Psoas muscle (tissue), 7 donors: ENCODE measurements at regions not wholly inside any gene's neighbourhood (a gene's known extent, or its start where the extent isn't known, plus 50 kb on each side); places are given as distances from the start of the nearest gene placed in this dataset.

Experiments
- ATAC-seq, 4 donors: fragments of 200-7000 bp; cut with Tn5 transposase; one replicate each; pipeline ENCODE4 v1.9.1; 2020; ENCODE audit warnings: moderate library complexity in 3 of 4, mild to moderate bottlenecking in 2 of 4
- DNase-seq, 2 donors: peaks; one replicate each; pipeline ENCODE4 v3.0.0-alpha.2; 2020
- H3K27ac ChIP-seq: fragments of 200-600 bp; one replicate; pipeline ENCODE4 v1.8.0; 2022
- H3K27me3 ChIP-seq, 3 donors: fragments of 200-600 bp in 1 of 3; one replicate each; pipeline versions ENCODE4 v1.6.1 to v1.8.0; 2013 to 2022; ENCODE audit warnings: low read length in 2 of 3, mild to moderate bottlenecking in 2 of 3, moderate library complexity in 1 of 3; ENCODE audit not compliant: insufficient read depth in 3 of 3
- H3K36me3 ChIP-seq, 2 donors: fragments of 200-600 bp in 1 of 2; one replicate each; pipeline versions ENCODE4 v1.6.1 to v1.8.0; 2013 to 2022; ENCODE audit warnings: low read depth in 1 of 2, mild to moderate bottlenecking in 1 of 2, moderate library complexity in 1 of 2; ENCODE audit not compliant: insufficient read depth in 1 of 2
- H3K4me1 ChIP-seq: fragments of 200-600 bp; one replicate; pipeline ENCODE4 v1.8.0; 2022
- H3K4me3 ChIP-seq: fragments of 200-600 bp; one replicate; pipeline ENCODE4 v1.8.0; 2022; ENCODE audit warnings: mild to moderate bottlenecking
- H3K9me3 ChIP-seq: fragments of 200-600 bp; one replicate; pipeline ENCODE4 v1.8.0; 2022
- CTCF ChIP-seq: fragments of 200-600 bp; IDR thresholded peaks from one replicate; pipeline ENCODE4 v1.8.0; 2022; ENCODE audit warnings: antibody characterized with exemption
- WGBS, 3 donors: extraction: QIAGEN DNeasy Blood & Tissue Kit; methylation state at CpG; one replicate each; pipeline versions ENCODE4 v1.1.6 to v1.1.7; 2013; 5-methylcytosine and 5-hydroxymethylcytosine counted together
- intact Hi-C, 2 donors: fragments of 100-400 bp; cut with DNase I; formaldehyde crosslinking; loops; one replicate each; pipeline versions ENCODE4 v1.11.0 to v1.14.2; 2022
- donor health status: healthy with polysubstance abuse.
- donor health status: DM: no; HTN: no; CAD: no; lungs with moderate emphysema.
- donor health status: Bipolar disorder and iron deficiency.
- donor health status: healthy.
- donor health status: DM: yes; HTN: yes; CAD: no.
- donor health status: DM: no; HTN: no; CAD: no.
- donor health status: DM: yes; HTN: yes; CAD: no.

DNA sequence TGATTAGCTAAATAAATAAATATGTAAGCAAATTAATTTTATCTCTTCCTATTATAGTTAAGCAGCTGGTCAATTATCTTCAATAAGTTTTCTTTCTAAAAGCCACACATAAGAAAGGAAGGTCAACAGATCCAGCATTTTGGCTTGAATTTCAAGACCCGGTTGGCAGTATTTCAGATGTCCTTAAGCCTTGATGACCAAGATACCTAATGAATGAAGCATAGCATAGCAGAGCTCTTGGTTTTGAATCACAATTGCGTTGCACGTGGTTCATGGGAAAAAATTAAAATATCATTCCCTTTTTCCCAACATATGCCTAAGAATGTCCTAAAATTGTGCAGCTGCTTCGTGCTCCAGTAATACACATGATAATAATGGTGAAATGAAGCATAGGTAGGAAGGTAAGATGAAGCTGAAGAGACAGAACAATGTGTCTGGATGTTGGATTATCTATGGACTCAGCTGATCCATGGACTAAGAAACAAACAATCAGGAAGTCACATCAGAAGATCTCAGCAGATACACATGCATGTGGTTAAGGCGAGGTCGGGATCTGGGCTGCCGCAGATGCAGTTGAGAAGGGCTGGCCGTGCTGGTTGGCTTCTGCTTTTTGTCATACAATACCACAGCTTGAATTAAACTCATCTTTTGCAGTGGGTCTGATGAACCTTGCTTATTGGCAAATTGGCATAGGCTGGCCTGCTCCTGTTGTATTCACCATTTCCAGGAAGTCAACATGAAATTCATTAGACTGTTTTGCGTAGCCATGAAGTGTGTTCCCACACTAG, 284.9 kb upstream of the RUNX1 start:
- Histone ChIP-seq H3K27ac (no peak overlapping the region), H3K9me3 (no peaks in the 10 kb centered on the region), H3K36me3 (no peaks in the 10 kb centered on the region), H3K4me3 (no peak overlapping the region), H3K4me1 (no peaks in the 10 kb centered on the region), H3K27me3 (no peaks in the 10 kb centered on the region)
- intact Hi-C loops, result no loop called here
- 48 to 71% (median 48%) methylated on average over 9 of the region's 9 CpGs for WGBS, 3 donors
- no peak for TF ChIP-seq CTCF
- ATAC-seq (no peak), DNase-seq (no peak)

DNA sequence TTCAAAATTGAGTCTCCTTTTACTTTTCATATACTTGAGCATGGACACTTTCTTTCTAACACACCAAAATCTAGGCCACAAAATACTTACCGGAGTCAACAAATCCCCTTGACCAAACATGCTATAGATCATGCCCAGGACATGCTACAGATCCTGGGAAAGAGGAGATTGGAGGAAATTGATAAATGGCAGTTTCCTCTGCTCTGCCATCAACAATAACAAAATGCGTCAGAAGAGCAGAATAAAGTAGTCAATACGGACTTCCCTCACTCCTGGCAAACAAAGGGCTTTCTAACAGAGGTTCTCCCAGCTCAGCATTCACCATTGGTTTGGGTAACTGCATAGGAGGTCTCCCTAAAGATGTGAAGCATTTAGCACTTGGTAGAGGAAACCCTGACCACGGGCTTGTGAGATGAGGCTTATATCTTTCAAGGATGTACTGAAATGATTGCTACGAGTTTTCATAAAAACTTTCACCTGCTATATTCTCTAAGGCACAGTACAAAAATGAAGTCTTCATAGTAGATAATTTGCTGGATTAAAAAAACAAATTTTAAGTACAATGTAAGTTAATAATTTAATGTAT, 283.8 kb upstream of the RUNX1 start:
- intact Hi-C loops, result no loop called here

GRCh38 chr21:35329940-35330660, 281.0 kb upstream of the RUNX1 start:
- no peak overlapping the region for H3K27ac ChIP-seq
- H3K4me3 ChIP-seq, result no peak overlapping the region
- WGBS, 3 donors, result 82 to 85% (median 85%) methylated on average over 4 of the region's 4 CpGs
- H3K9me3 ChIP-seq, result no peaks in the 10 kb centered on the region
- no peaks in the 10 kb centered on the region for H3K27me3 ChIP-seq
- intact Hi-C loops, result no loop called here
- DNase-seq (no peak), ATAC-seq (no peak)
- H3K4me1 ChIP-seq, result no peaks in the 10 kb centered on the region
- H3K36me3 ChIP-seq, result no peaks in the 10 kb centered on the region
- no peak for TF ChIP-seq CTCF

More for the DNA sequence above, 283.8 kb upstream of the RUNX1 start:
- ATAC-seq (no peak), DNase-seq (no peak)
- no peaks in the 10 kb centered on the region for H3K4me1 ChIP-seq
- TF ChIP-seq CTCF, result no peak
- H3K36me3 ChIP-seq, result no peaks in the 10 kb centered on the region
- 72 to 79% (median 74%) methylated on average over 5 of the region's 5 CpGs for WGBS, 3 donors
- H3K27me3 ChIP-seq, result no peaks in the 10 kb centered on the region
- no peak overlapping the region for H3K4me3 ChIP-seq
- H3K27ac ChIP-seq, result no peak overlapping the region
- no peaks in the 10 kb centered on the region for H3K9me3 ChIP-seq

DNA sequence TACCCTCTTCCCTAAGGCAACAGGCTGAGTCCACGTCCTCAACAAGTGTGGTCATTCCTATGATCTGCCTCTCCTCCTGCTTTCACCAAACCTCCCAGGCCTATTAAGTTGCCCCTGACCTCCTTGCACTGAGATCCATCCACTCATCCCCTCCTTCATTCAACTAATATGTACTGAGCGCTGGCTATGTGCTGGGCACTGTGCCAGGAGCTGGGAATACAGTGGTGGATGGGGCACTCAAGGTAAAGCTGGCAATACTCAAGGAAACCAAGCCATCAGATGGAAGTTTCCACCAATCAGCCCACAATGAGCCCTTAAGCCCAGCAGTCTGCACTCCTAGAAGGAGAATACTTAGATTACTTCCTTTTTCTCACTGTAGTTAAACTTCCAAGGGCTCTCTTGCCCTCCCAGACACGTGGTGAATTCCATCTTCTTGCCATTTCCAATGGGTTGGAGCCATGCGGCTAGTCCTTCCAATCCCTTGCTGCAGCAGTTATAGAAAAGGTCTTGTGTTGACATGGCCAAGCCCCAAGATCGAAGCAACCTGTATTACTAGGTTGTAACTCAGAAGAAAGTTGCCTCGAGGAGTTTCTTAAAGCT, 279.9 kb upstream of the RUNX1 start:
- Histone ChIP-seq H3K27ac (no peak overlapping the region), H3K9me3 (no peaks in the 10 kb centered on the region), H3K27me3 (no peaks in the 10 kb centered on the region), H3K4me3 (no peak overlapping the region), H3K4me1 (peaks cover 3% of the 10 kb centered on the region), H3K36me3 (no peaks in the 10 kb centered on the region)
- intact Hi-C loops, result no loop called here
- 70 to 84% (median 76%) methylated on average over 6 of the region's 6 CpGs for WGBS, 3 donors
- ATAC-seq, result no peak
- TF ChIP-seq CTCF, result no peak
- no peak for DNase-seq
